Endodermal cell (in vitro differentiated cells): ENCODE measurements at regions not wholly inside any gene's neighbourhood (a gene's known extent, or its start where the extent isn't known, plus 50 kb on each side); places are given as distances from the start of the nearest gene placed in this dataset.

Source experiments
- DNase-seq: peaks from one replicate; pipeline ENCODE4 v3.0.0-alpha.2; 2017
- H3K27ac ChIP-seq: 2 replicates; pipeline ENCODE4 v1.5.1; 2013; ENCODE audit warnings: mild to moderate bottlenecking, low read depth, low read length, moderate library complexity
- H3K27me3 ChIP-seq: 2 replicates; pipeline ENCODE4 v1.6.1; 2013; ENCODE audit warnings: mild to moderate bottlenecking, low read length, moderate library complexity; ENCODE audit not compliant: insufficient read depth, control insufficient read depth, poor library complexity, severe bottlenecking
- H3K36me3 ChIP-seq: 2 replicates; pipeline ENCODE4 v1.7.0; 2013; ENCODE audit warnings: mild to moderate bottlenecking, low read length, moderate library complexity; ENCODE audit not compliant: control insufficient read depth, insufficient read depth
- H3K4me1 ChIP-seq: one replicate; pipeline ENCODE4 v1.7.0; 2013; ENCODE audit warnings: low read length; ENCODE audit not compliant: control insufficient read depth, insufficient read depth
- H3K4me3 ChIP-seq: 2 replicates; pipeline ENCODE4 v1.5.1; 2013; ENCODE audit warnings: mild to moderate bottlenecking, low read length, moderate library complexity
- H3K9ac ChIP-seq: 2 replicates; pipeline ENCODE4 v1.6.1; 2013; ENCODE audit warnings: mild to moderate bottlenecking, low read length, moderate library complexity; ENCODE audit not compliant: poor library complexity, severe bottlenecking; ENCODE audit errors: extremely low read depth
- H3K9me3 ChIP-seq: 2 replicates; pipeline ENCODE4 v1.6.1; 2013; ENCODE audit warnings: mild to moderate bottlenecking, low read length, moderate library complexity; ENCODE audit not compliant: control insufficient read depth
- H3K27ac Mint-ChIP-seq: 2 replicates; pipeline ENCODE4 v1.8.0; 2020; ENCODE audit warnings: mixed read lengths
- H3K27me3 Mint-ChIP-seq: 2 replicates; pipeline ENCODE4 v1.8.0; 2021; ENCODE audit warnings: mild to moderate bottlenecking, mixed read lengths; ENCODE audit not compliant: insufficient read depth
- H3K36me3 Mint-ChIP-seq: 2 replicates; pipeline ENCODE4 v1.8.0; 2020; ENCODE audit warnings: low read depth, mixed read lengths
- H3K4me1 Mint-ChIP-seq: 2 replicates; pipeline ENCODE4 v1.8.0; 2020; ENCODE audit warnings: mixed read lengths
- H3K4me3 Mint-ChIP-seq: 2 replicates; pipeline ENCODE4 v1.8.0; 2020; ENCODE audit warnings: mild to moderate bottlenecking, moderate library complexity, mixed read lengths
- H3K9me3 Mint-ChIP-seq: 2 replicates; pipeline ENCODE4 v1.8.0; 2020; ENCODE audit warnings: mild to moderate bottlenecking, mixed read lengths
- WGBS, 2 experiments: methylation state at CpG; one replicate each; pipeline versions ENCODE4 v1.1.5 to v1.1.7; 2013; ENCODE audit warnings: missing lambda C conversion rate in 2 of 2, mixed read lengths in 1 of 2; ENCODE audit not compliant: insufficient coverage in 1 of 2, insufficient read length in 1 of 2; 5-methylcytosine and 5-hydroxymethylcytosine counted together
- TF ChIP-seq, protein P1 (sequence below): fragments of 200-600 bp; sonication (generic); conservative IDR thresholded peaks from 2 replicates; pipeline ENCODE4 v1.5.0; 2021; ENCODE audit warnings: antibody characterized with exemption, mild to moderate bottlenecking

GRCh38 chr9:136595245-136596153 is 49.7 kb upstream of the NOTCH1 start:
- H3K4me1 ChIP-seq, result no peaks in the 10 kb centered on the region
- Mint-ChIP-seq H3K27ac (no peak overlapping the region), H3K27me3 (no peaks in the 10 kb centered on the region), H3K4me1 (no peaks in the 10 kb centered on the region), H3K4me3 (no peak overlapping the region), H3K36me3 (no peaks in the 10 kb centered on the region), H3K9me3 (no peaks in the 10 kb centered on the region)
- H3K27ac ChIP-seq, result peak overlapping the region; percentile 92
- WGBS, 2 experiments, result 84 to 88% methylated on average over 30 to 33 of the region's 33 CpGs
- H3K4me3 ChIP-seq, result no peak overlapping the region
- H3K36me3 ChIP-seq, result no peaks in the 10 kb centered on the region
- no peak for DNase-seq
- H3K9me3 ChIP-seq, result no peaks in the 10 kb centered on the region
- no peak overlapping the region for H3K9ac ChIP-seq
- TF ChIP-seq, protein P1, sequence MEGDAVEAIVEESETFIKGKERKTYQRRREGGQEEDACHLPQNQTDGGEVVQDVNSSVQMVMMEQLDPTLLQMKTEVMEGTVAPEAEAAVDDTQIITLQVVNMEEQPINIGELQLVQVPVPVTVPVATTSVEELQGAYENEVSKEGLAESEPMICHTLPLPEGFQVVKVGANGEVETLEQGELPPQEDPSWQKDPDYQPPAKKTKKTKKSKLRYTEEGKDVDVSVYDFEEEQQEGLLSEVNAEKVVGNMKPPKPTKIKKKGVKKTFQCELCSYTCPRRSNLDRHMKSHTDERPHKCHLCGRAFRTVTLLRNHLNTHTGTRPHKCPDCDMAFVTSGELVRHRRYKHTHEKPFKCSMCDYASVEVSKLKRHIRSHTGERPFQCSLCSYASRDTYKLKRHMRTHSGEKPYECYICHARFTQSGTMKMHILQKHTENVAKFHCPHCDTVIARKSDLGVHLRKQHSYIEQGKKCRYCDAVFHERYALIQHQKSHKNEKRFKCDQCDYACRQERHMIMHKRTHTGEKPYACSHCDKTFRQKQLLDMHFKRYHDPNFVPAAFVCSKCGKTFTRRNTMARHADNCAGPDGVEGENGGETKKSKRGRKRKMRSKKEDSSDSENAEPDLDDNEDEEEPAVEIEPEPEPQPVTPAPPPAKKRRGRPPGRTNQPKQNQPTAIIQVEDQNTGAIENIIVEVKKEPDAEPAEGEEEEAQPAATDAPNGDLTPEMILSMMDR, result no peak
- no peaks in the 10 kb centered on the region for H3K27me3 ChIP-seq
